GM18868 (cell line): ENCODE measurements at regions not wholly inside any gene's neighbourhood (a gene's known extent, or its start where the extent isn't known, plus 50 kb on each side); places are given as distances from the start of the nearest gene placed in this dataset.

ENCODE experiments used
- ATAC-seq: cut with Tn5 transposase; IDR thresholded peaks from one replicate; pipeline ENCODE4 v1.9.1; 2021; ENCODE audit warnings: mild to moderate bottlenecking, moderate library complexity; ENCODE audit not compliant: unreplicated experiment

DNA sequence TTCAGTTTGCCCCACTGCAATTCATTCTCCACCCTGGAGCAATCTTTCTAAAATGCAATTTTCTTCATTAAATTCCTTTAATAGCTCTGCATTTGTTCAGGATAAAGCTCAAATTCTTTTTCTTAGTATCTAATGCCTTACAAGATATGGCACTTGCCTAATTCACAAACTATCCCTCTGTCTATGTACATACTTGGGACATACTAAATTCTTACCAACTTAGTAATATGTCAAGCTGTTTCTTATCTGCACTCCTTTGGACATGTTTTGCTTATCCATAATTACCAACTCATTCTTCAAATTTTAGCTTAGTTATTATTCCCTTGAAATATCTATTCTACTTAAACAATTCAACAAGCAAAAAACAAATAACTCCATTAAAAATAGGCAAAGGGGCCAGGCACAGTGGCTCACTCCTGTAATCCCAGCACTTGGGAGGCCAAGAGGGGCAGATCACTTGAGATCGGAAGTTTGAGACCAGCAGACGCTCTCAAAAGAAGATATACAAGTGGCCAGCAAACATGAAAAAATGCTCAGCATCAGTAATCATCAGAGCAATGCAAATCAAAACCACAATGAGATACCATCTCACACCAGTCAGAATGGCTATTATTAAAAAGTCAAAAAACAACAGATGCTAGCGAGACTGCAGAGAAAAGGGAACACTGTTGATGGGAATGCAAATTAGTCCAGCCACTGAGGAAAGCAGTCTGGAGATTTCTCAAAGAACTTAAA is 96.9 kb downstream of the FAM76B start:
- ATAC-seq, result no peak

DNA sequence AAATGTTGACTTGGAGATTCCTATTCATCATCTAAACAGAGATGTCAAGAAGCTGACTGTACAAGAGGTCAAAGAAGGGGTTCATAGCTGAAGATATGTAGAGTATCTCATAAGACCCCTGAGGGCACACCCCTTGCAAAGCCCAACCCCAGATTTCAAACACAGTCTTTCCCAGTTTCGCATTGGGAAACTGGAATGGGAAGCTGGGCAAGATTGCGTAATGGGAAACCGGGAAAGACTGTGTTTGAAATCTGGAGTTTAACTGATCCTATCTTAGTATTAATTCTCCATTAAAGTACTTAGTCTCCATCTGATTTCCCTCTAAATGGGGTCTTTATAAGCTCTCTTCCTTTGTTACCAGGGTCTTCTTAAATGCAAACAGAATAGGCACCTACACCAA is 99.5 kb downstream of the FAM76B start:
- no peak for ATAC-seq

- no peak for ATAC-seq
Observed at GRCh38 chr11:95688501-95689222, 100.9 kb downstream of the FAM76B start.

- no peak for ATAC-seq
Observed at GRCh38 chr11:95688015-95688414, 101.6 kb downstream of the FAM76B start.

- no peak for ATAC-seq
Observed at GRCh38 chr11:95686265-95686664, 103.3 kb downstream of the FAM76B start.

DNA sequence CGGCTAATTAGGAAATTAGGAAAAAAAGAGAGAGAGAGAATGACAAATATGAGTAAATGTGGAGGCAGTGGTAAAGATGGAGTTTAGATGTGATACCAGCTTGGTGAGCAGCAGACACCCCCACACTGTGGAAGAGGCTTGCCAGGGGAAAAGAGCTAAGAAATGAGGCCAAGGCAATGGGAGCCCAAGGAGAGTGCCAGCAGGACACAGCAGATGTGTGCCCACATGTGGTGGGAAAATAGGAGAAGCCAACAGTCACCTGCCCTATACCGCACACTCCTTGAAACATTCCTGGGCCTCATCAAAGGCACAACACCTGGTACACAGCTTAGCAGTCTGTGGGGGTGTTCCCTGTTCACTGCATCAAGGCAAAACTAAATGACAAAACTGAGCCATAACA is 104.9 kb downstream of the FAM76B start:
- ATAC-seq, result no peak

DNA sequence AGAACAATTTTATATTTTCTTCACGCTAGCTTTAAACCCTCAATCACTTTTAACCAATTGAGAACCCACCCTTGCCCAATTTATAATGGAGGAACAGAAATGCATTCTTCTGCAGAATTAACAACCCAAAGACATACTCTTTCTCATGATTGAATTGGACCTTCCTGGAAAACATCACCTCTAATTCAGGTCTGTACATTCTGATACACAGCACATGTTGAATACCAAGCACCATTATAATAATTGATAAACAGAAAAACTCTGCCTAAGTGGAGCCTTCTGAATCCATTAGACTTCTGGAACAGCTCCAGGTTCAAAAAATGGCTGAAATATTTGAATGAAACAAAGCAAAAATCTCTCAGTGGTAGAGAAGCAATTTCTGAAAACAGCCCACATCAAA is 105.4 kb downstream of the FAM76B start:
- ATAC-seq, result no peak

DNA sequence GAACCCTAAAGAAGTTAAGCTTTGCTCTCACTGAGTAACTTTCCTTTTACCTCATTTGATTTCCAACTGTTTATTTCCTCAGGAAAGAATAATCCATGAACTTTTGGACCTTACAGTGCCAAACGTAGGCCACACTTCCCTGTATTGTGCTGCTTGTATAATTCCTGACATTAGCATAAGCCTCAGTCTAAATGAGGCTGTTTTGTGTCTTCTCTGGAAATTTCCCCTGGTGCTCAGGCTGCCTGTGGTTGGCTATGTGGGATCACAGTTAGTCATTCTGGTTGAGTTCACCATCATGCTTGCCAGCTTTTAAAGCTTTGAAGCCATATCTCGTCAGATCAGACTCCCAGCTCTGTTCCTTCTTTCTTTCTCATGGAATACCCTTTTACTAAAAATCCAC is 107.0 kb downstream of the FAM76B start:
- peak; percentile 66 for ATAC-seq

GRCh38 chr11:95680169-95680929 is 109.2 kb downstream of the FAM76B start:
- peak; percentile 59 for ATAC-seq

- ATAC-seq, result no peak
Observed at GRCh38 chr11:95678988-95679387, 110.6 kb downstream of the FAM76B start.

DNA sequence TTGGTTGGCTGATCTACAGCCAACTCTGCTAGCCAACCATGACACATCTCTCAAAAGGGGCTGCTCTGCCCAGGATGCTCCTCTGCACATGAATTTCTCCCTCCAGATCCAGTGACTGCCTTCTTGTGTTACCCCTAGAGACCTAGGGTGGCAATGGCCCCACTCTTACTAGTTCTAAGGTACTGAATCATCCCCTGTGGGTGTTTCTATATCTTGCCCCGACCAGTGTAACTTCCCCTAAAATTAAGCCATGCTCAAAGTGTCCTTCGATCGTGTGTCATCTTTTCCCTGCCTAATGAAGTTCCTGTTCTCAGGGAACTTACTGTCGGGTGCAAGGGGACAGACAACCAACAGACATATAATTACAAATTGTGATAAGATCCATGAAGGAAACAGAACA is 113.3 kb downstream of the FAM76B start:
- no peak for ATAC-seq

- ATAC-seq, result no peak
Observed at GRCh38 chr11:95675585-95675984, 114.0 kb downstream of the FAM76B start.

- ATAC-seq, result no peak
Observed at GRCh38 chr11:95674657-95675358, 114.8 kb downstream of the FAM76B start.

DNA sequence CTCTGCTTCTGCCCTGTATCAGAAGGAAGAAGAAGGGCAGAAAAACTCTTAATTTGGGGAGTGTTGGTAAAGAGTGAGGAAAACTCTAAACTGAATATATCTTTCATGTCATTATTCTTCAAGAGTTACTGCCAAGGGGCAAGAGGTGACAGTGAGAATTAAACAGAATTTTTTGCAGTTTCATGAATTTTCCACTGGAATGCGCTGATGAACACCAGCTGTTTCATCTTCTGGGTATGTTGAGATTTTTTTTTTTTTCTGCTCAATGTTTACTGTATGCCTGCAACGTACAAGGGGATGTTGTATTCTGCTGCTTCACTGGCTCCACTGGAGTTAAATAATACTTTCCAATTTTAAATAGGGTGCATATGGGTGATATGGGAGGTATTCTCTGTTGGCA is 117.8 kb downstream of the FAM76B start:
- no peak for ATAC-seq

GRCh38 chr11:95668131-95668530 is 121.5 kb downstream of the FAM76B start:
- no peak for ATAC-seq

- peak; percentile 72 for ATAC-seq
Observed at GRCh38 chr11:95661162-95661561, 128.4 kb downstream of the FAM76B start.

GRCh38 chr11:95660038-95660437 is 129.5 kb downstream of the FAM76B start:
- no peak for ATAC-seq

- ATAC-seq, result no peak
Observed at GRCh38 chr11:95659088-95659487, 130.5 kb downstream of the FAM76B start.

DNA sequence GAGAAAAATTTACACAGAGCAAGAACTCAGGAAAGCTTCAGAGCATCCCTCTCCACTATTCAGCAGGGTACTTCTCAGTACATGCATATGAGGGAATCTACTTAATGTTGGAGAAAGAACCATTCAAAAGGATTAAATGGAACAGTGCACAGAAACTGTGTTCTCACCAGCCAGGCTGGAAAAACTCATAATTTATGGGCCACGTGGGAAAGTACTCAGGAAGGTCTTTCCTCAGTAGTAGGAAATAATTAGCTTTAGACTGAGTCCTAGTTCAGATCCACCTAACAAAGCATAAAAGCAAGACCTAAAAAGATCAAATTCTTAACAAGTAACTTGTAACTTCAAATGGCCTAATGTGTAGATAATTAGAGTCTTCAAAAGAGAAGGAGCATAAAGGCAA is 134.0 kb downstream of the FAM76B start:
- ATAC-seq, result no peak

DNA sequence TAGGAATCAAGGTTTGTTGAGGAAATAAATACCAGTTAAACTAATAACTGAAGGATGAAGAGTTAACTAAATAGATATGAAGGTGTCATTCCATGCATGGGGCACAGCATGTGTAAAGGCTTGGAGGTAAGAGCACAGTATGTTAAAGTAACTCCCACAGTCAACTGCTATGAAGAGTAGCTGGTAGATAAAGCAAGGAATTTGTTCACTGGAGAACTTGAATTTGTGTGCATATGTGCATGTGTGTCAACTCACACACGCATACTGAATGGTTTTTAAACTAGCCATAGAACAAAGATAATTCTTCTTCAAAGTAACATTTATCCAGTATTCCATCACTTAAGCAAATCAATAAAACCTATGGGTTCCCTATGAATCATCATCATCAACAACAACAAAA is 135.9 kb downstream of the FAM76B start:
- no peak for ATAC-seq

- ATAC-seq, result no peak
Observed at GRCh38 chr11:95653099-95653498, 136.5 kb downstream of the FAM76B start.
